Ammon's horn (tissue), 1 donor: ENCODE measurements at regions not wholly inside any gene's neighbourhood (a gene's known extent, or its start where the extent isn't known, plus 50 kb on each side); places are given as distances from the start of the nearest gene placed in this dataset.

Source experiments
- DNase-seq: peaks from one replicate; pipeline ENCODE4 v3.0.0-alpha.2; 2016; ENCODE audit warnings: low spot score

DNA sequence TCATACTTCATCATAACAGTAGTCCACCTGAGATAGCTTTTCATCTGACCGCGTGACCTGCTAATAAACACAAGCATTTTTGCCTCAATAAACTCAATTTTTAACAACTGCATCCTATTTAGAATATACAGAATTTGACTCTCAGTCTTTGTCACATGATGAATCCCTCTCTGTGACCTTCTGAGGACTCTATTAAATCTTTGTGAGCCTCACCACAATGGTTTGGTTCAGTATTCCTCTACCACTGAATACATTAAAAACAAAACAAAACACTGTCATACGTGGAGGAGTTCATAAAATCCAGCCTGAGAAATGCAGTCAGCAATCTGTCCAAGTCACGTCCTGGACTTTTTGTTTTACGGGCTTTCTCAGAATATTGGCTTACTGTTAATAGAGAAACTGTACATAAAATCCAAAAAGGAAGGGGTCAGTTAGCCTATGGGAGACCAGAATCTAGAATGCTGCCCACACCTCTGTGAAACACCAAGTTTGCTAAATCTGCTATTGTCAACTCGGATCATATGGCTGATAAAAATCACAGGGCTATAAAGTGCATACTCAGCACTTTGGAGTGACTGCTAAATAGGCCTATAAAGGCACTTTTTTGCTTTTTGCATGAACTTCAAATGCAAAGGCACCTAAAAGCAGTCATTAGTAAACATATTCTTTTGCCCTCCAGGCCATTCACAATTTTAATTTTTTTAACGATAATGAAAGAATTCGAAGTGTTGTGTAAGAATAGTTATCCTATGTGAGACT lies 190.3 kb upstream of the HDDC2 start:
- DNase-seq = no peak

DNA sequence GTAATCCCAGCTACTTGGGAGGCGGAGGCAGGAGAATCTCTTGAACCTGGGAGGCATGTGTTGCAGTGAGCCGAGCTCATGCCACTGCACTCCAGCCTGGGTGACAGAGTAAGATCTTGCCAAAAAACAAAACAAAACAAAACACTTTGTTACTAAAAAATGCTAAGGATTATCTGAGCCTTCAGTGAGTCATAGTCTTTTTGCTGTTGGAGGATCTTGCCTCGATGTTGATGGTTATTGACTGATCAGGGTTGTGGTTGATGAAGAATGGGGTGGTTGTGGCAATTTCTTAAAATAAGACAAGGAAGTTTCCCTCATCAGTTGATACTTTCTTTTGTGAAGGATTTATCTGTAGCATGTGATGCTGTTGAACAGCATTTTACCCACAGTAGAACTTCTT lies 196.8 kb upstream of the HDDC2 start:
- no peak for DNase-seq

DNA sequence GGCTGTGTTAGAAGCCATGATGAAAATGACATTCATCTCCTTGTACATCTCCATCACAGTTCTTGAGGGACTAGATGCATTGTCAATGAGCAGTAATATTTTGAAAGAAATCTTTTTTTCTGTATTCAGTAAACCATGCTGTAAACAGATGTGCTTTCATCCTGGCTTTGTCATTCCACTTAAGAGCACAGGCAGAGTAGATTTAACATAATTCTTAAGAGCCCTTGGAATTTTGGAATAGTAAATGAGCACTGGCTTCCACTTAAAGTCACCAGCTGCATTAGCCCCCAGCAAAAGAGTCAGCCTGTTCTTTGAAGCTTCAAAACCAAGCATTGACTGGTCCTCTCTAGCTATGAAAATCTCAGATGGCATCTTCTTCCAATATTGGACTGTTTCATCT lies 197.8 kb upstream of the HDDC2 start:
- DNase-seq = no peak

DNA sequence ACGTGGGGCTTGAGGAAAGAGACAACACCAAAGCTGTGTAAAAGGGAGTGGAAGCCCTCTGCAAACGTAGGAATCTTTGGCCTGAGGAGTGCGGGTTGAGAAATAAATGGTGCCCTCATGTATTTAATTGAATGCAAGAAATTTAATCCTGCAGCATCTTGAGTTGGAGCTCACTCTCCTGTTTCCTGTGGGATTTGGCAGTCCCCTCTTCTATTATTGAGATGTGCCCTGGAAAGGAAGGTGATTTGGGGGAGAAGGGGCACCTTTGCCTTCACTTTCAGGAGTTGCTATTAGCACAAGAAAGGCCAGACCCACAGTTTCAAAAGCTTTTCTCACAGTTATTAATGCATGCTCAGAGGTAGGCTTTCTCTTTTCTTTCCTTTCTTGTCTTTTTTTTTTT lies 201.4 kb upstream of the HDDC2 start:
- no peak for DNase-seq

DNA sequence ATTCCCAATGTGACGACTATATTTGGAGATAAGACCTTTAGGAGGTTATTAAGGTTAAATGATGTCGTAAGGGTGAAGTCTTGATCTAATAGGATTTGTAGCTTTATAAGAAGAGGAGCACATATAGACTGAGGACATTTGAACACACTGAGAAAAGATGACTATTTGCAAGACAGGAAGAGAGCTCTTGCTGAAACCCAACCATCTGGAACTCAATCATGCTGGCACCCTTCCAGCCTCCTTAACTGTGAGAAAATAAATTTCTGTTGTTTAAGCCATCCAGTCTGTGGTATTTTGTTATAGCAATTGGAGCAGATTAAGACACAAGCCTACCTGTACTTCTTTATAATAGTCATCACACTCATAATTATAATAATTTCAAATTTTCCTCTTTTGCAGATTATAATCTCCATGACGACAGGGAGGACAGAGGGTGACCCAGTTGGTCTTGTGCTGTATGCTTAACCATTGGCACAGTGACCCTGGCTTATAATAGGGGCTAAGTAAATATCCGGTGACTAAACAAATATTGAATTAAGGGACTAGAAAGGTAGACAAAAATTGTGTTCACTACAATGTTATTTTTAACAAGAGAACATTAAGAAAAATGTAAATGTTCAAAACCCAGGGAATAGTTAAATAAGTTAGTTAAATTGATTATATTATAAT lies 206.4 kb upstream of the HDDC2 start:
- peak; percentile 50 for DNase-seq

DNA sequence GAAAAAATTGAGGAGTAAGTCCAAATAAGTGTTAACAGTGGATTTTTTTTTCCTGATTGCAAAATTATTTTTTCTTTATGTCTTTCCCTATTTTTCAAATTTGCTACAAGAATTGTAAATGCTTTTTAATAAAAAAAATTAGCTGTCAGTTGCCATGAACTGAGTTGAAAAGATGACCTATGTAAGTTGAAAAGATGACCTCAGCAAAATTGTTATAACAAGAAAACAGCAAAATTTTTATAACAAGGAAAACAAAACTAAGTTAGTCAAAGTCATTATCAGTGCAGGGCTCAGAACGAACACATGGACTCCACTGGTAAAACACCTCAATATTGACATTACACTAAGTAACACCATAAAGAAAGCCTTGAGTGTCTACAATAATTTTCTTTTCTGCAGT lies 207.0 kb upstream of the HDDC2 start:
- DNase-seq = no peak

DNA sequence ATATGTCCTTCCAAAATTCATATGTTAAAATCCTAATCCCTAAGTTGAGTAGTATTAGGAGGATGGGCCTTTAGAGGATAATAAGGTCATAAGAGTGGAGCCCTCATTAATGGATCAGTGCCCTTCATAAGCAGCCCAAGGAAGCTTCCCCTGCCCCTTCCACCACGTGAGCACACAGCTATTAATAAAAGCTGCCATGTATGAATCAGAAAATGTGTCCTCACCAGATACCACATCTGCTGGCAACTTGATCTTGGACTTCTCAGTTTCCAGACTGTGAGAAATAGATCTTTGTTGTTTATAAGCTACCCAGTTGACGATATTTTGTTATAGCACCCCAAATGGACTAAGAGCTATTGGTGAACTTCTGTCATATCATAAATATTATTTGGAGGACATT lies 207.7 kb upstream of the HDDC2 start:
- DNase-seq = no peak

DNA sequence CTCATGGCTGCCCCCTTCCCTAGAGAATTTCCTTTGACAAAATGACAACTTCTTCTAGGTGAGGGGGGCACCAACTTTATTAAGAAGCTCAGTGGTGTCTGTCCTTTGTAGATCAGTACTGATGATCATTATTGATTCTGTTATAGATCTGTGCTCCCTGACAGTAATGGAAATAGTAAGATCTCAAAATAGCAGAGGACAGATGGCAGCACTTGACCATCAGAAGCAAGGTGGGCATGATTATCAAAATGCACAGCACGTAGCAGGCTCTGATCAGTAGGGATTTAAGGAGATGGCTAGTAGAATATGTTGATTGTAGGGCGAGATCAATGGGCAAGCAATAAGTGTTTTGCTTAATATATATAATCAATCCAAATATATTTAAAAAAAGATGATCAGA lies 208.6 kb upstream of the HDDC2 start:
- peak; percentile 15 for DNase-seq

DNA sequence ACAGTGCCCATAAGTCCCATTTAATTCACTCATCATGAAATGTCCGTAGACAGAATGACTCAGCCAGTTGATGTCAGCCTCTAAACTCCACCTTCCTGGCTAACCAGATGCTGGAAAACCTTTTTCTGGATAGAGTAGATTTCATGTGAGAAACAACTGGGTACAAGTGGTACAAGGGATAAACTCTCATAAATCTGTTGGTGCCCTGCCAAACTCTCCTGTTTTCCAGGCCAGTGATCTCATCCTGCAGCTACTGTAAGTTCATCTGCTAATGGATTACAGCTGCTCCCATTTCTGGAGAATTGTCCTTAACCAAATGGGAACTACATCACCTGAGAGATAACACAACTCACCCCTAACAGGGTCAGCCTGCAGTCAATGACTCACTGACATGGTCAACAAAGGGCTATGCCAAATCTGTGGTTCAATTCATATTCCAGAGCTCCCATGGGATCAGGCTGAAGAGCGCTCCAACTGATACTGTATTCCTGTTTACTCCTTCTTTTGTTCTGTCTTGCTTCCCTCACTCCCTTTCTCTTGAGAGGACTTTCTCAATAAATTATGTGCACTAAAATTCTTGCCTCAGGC lies 210.1 kb upstream of the HDDC2 start:
- no peak for DNase-seq

DNA sequence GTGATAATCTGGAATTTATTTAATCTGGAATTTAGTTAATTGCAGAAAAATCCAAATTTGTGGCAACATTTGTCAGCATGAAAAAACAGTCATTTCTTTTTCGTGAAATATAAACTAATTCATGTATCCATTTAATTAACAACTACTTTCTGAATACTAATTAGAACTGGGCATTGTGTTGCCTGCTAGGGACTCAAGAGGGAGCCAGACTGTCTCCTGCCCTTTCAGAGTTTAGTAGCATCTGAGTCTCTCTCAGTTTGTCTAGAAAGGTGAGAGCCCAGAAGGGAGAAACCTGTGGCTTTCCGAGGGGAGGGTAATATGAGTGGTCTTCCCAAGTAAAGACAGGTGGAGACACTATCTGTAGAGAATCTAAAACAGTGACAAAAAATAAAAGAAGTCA lies 210.9 kb upstream of the HDDC2 start:
- no peak for DNase-seq

DNA sequence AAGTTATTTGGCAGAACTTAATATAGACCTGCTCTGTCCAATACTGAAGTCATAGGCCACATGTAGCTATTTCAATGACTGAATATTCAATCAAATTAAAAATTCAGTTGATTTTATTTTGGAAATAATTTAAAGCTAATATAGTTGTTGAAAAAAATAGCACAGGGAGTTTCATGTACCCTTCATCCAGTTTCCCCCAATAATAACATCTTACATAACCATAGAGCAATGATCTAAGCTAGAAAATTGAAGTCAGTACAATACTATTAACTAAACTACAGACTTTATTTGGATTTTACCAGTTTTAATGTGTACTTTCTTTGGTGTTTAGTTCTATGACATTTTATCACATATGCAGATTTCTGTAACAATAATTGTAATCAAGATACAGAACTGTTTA lies 212.2 kb upstream of the HDDC2 start:
- no peak for DNase-seq

DNA sequence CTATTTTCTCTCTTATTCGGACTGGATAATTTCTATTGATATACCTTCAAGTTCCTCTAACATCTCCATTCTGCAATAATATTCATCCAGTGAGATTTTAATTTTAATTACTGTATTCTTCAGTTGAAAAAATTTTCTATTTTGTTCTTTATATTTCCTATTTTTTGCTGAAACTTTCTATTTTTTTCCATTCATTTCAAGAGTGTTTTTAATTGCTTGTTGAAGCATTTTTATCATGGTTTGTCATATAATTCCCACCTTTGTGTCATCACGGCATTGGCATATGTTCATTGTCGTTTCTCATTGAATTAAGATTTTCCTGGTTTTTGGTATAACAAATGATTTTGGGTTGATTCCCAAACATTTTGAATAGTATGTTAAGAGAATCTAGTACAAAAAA lies 214.9 kb upstream of the HDDC2 start:
- no peak for DNase-seq

DNA sequence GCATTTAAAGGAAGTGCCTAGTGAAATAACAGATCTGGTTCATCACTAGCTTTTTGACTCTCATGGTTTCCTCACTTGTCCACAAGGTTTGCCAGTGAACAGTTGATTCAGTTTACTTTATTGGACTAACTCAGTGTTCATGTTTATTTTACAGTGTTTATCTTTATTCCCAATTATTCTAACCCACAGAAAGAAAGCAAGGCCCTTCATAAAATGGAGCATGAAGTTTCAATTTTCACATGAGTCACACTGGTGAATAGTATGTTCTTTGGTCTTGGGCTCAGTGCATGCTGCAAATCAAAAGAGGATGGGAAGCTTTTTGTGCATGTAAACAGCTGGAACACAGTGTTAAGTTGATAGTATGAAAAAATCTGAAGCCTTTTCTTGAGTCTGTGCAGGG lies 217.6 kb upstream of the HDDC2 start:
- no peak for DNase-seq

DNA sequence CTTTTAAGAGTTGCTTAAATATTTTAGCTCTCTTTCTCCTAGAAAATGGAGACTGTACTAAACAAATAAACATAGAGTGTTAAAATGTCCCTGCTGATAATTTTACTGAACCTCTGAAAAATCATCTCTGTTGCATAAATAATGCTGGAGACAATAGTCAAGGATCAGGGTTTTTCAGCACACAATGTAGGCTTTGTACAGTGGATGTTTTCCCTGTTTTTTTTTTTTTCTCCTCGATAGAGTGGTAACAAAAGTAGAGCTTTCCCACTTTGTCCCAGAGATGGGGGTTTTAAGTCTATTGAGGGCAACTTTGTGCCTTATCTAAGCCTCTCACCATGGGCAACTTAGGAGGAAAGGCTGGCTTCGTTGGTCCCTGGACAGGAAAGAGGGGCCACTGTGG lies 222.6 kb upstream of the HDDC2 start:
- no peak for DNase-seq

DNA sequence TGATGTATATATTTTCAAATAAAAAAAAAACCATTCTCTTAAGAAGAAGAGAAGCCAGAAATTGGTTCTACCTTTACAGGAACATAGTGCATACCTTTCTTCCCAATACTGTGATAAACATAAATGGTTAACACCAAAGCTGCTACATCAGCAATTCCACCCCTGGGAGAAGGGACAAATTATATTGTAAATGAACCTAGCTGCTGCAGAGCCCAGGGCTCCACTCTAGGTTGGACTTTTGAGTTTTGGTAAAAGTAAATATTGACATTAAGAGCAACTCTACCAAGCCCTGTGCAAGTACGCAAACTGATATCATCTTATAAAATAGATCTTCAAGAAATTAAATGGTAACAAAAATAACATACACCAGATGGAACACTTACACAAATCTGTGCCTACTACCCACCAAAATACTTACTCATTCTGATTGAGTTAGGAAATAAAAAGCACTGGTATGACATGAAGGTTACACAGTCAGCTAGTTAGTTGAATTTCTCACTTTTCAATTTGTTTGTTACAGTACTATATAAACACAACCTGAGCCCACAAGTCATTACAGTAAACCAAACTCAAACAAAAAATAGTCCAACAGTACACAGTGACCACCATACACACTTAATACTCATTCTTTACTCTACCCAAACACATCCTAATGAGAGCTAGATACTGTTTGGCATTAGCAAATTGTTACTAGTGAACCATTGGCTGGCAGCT lies 223.3 kb upstream of the HEY2 start:
- DNase-seq = no peak

DNA sequence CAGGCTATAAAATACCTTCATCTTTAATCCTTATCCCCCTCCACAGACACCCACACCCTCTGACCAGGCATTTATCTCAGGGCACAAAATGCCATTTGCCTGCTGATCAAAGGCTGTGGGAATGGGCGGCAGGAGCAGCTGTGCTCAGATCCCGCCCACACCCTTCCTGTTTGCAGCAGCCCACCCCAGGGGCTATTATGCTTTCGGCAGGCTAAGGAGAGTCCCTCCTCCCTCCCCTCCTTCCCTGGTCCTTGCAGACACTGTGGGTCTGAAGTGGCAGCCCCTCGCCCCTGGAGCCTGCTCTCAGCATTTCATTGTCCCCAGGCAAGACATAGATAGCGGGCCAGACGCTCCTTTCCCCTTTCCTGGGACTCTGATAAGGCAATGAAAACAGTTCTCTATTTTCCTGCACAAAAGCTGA lies 220.8 kb upstream of the HEY2 start:
- no peak for DNase-seq

DNA sequence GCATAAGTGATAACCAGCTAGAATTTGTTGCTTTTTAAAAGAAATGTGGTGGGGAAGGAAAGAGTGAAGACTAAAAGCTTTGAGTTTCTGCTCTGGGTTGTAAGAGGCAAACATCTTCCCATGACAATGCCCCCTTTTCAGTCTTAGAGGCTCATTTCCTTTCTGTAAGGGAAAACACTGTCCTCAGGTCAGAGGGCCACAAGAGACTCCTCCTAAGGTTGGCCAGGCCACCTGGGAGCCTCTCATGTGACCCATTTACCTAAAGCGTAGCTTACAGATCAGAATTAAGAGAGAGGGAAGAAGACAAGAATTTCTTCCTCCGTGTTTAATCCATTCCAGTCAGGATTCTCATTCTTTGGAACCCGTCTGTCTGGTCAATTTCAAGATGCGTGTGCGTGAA lies 220.4 kb upstream of the HEY2 start:
- DNase-seq = no peak

DNA sequence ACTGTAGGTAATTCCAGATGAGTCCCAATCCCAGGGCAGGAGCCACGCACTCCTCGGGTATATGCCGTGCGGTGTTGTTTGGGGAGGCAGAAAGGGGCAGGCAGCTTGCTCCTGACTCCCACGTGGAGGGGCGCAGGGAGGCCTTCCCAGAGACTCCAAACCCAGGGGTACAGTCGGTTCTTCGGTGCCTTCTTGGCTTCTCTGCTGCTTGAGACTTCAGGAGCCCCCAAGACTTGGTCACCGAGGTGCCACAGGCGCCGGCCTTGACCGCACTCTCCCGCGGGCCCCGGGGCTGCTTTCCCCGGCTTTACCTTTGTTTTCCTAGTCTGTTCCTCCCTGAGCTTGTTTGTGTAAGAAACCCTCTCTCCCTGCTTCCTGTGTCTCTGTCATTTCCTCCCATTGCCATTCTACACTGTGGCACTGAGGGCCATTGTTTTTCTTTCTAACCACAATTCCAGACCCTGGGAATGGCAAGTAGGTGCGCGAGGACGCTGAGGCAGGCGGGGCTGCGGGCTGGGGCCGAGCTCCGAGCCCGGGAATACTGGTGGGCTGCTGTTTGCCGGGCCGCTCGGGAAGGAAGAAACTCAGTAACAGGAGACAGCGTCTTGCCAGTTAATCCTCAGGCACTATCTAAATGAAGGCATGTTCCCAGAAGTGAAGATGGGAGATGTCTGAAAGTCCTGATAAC lies 215.6 kb upstream of the HEY2 start:
- no peak for DNase-seq

DNA sequence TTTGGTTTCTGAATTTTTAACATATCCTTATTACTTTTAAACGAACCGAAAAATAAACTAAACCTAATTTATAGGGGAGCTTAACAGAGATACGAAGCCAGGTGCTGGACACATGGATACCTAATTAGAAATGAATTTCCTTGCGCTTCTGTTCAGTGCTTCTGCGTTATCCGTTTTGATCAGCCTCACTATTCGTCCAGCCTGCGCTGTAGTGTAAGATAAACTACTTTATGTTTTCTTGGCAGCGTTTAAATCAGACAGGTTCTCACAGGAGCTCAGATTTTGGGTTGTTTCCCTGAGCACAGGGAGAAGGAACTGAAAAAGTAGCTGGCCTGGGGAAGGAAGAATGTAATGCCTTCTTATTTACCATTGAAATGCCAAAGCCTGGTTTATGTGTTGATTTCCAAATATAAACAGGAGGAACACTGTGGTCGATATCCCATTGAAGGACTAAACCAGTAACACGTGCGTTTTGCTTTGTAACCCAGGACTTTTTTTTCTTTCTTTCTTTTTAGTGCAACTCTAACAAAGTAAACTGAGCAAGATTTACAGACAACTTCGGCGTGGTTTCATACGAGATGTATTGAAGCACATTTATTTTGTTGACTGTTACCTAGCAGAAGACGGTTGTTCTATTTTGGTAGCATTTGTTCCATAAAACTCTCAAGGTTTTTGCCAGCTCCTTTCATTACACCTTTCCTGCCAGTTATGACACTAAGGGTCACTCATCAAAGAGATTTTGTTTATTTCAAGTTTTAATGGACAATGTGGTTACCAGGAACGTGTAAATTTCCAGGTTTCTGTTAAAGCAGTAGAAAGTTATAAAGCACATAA lies 214.8 kb upstream of the HEY2 start:
- no peak for DNase-seq

DNA sequence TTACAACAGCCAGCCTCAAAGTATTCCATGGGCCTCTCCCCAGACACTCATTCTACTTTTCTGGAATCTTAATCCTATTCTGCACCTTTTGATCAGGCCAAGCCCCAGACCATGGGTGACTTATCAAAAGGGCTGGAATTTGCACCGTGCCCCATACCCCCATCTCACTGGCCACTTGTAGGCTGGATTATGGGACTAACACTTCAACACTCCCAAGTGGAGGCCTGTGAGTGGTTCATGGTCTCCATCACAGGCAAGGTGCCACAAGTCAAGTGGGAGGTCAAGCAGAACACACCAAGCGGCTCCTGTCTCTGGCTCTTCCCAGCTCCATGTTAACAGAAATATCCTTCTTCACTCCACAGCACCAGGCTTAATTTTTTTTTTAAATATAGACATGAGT lies 212.3 kb upstream of the HEY2 start:
- no peak for DNase-seq

DNA sequence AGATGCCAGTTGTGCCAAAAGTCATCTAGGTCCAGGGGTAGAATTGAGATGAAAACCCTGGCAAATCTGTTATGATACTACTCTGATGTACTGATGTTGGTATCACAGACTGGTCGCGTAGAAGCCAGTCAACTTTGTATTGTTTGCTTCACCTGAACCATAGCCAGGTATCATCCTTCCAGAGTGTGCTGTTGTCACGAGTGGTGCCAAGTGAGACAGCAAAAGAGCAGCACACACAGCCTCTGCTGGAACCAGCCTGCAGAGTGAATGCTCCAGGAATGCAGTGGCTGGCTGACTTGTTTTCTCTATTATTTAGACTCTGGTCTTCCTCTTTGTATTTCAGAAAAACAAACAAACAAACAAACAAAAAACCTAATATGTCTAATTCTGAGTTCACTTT lies 209.5 kb upstream of the HEY2 start:
- DNase-seq = no peak
